PFSK-1 (cell line): ENCODE measurements at regions not wholly inside any gene's neighbourhood (a gene's known extent, or its start where the extent isn't known, plus 50 kb on each side); places are given as distances from the start of the nearest gene placed in this dataset.

Experiments used
- FOXP2 ChIP-seq: optimal IDR thresholded peaks from 2 replicates; pipeline ENCODE3; 2011; ENCODE audit warnings: borderline replicate concordance, control low read depth, inconsistent platforms; ENCODE audit not compliant: insufficient read depth; ENCODE audit errors: extremely low read length, extremely low read depth
- POLR2AphosphoS5 ChIP-seq: IDR thresholded peaks from 2 replicates; pipeline ENCODE4 v1.6.1; 2012; ENCODE audit warnings: low read depth, mild to moderate bottlenecking, control low read depth, low read length, moderate library complexity
- SIN3A ChIP-seq: IDR thresholded peaks from 2 replicates; pipeline ENCODE4 v1.6.1; 2012; ENCODE audit warnings: mild to moderate bottlenecking, low read length, moderate library complexity, borderline replicate concordance; ENCODE audit not compliant: insufficient read depth
- TAF1 ChIP-seq: IDR thresholded peaks from 2 replicates; pipeline ENCODE4 v1.6.1; 2012; ENCODE audit warnings: low read length, control low read depth, borderline replicate concordance; ENCODE audit not compliant: insufficient read depth
- TF ChIP-seq, protein P1 (sequence below), 2 experiments: IDR thresholded peaks; 2 replicates each; pipeline versions ENCODE4 v1.6.1 to v1.8.0; 2011 to 2012; ENCODE audit warnings: low read depth in 2 of 2, low read length in 2 of 2, control low read depth in 1 of 2, inconsistent platforms in 1 of 2, mild to moderate bottlenecking in 1 of 2, moderate library complexity in 1 of 2; ENCODE audit not compliant: insufficient read depth in 1 of 2

DNA sequence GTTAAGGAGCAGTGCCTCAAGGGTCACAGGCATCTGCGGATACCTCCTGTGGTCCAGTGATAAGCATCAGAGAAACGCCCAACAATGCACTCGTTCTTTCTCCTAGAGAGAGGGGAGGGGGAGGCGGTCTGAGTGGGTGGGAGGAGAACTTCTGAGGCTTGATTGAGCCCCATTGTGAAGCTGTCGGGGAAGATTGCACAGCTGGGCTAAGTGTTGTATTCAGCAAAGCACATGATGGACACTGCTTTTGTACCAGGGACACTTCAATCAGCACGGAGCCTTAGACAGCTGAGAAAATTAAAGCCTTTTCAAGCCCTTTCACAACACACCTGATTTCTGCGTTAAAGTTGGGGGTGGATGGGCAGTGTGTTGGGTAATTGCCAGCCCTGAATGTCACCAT is 230.3 kb upstream of the GHITM start:
- TF ChIP-seq FOXP2 (no peak), TAF1 (no peak), POLR2AphosphoS5 (no peak), SIN3A (no peak)
- TF ChIP-seq, protein P1, sequence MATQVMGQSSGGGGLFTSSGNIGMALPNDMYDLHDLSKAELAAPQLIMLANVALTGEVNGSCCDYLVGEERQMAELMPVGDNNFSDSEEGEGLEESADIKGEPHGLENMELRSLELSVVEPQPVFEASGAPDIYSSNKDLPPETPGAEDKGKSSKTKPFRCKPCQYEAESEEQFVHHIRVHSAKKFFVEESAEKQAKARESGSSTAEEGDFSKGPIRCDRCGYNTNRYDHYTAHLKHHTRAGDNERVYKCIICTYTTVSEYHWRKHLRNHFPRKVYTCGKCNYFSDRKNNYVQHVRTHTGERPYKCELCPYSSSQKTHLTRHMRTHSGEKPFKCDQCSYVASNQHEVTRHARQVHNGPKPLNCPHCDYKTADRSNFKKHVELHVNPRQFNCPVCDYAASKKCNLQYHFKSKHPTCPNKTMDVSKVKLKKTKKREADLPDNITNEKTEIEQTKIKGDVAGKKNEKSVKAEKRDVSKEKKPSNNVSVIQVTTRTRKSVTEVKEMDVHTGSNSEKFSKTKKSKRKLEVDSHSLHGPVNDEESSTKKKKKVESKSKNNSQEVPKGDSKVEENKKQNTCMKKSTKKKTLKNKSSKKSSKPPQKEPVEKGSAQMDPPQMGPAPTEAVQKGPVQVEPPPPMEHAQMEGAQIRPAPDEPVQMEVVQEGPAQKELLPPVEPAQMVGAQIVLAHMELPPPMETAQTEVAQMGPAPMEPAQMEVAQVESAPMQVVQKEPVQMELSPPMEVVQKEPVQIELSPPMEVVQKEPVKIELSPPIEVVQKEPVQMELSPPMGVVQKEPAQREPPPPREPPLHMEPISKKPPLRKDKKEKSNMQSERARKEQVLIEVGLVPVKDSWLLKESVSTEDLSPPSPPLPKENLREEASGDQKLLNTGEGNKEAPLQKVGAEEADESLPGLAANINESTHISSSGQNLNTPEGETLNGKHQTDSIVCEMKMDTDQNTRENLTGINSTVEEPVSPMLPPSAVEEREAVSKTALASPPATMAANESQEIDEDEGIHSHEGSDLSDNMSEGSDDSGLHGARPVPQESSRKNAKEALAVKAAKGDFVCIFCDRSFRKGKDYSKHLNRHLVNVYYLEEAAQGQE (IDR thresholded peaks at IDR 0.05; ENCODE audit: insufficient read depth in 1 of 2, low read depth in 2 of 2, low read length in 2 of 2), result no peak

DNA sequence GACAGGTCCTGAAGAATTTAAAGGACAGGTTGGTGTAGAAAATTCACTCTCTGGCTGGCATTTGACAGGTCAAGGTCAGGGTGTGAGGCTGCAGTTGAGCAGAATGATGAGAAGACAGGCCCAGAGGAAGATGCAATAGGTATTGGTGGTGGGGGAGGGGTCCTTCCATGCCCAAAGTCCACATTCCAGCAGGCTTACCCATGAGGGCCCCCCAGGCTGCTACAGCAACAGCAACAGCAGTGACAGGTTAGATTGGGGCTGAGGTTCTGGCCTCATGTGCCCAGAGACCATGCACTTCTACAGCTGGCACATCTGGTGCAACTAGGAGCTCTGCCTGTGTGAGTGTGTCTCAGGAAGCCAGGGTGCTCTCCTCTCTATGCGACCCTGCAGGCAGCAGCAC is 223.5 kb upstream of the GHITM start:
- TF ChIP-seq SIN3A, result no peak
- no peak for TF ChIP-seq FOXP2
- no peak for TF ChIP-seq TAF1
- TF ChIP-seq, protein P1 (IDR thresholded peaks at IDR 0.05; ENCODE audit: insufficient read depth in 1 of 2, low read depth in 2 of 2, low read length in 2 of 2), result no peak
- TF ChIP-seq POLR2AphosphoS5, result no peak

DNA sequence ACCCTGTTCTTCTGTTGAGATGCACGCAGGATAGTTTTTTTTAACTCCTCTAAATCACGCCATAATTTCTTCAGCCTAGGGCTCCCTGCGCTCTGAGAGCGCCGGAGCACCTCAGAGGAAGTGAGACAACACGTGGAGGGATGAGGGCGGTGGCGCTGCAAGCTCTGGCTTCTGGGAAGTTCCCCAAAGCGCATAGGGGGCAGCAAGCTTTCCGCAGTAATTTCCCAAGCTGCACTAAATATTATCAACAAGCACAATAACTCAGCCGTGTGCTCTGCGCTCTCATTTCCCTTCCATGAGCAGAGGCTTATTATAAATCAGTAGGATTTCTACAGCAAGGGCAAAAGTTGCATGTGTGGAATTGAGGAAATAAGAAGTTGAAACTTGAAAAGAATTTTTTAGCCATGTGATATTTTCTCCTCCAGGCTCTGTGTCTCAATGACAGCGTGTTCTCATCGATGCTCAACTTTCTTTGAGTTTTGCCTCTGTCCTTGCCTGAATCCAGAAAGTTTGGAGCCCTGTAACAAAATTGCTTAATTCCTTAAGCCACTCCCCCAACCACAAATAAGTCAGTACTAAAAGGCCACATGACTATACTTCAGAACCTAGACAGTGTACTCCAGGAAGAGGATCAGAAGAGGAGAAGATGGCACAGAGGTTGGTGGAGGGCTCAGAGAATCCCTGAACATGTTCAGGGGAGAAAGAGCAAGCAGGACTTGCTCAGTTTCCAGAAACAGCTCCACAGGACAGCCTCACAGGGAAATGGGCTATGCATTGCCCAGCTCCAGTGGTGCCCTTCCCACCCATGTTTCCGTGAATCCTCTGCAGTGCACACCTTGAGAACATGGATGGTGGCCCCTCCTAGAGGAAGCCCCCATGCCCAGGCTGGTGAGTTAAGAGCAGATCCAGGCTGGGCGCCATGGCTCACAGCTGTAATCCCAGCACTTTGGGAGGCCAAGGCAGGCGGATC is 221.5 kb upstream of the GHITM start:
- TF ChIP-seq, protein P1 (IDR thresholded peaks at IDR 0.05; ENCODE audit: insufficient read depth in 1 of 2, low read depth in 2 of 2, low read length in 2 of 2), result no peak
- no peak for TF ChIP-seq POLR2AphosphoS5
- TF ChIP-seq FOXP2, result no peak
- no peak for TF ChIP-seq TAF1
- TF ChIP-seq SIN3A, result no peak

DNA sequence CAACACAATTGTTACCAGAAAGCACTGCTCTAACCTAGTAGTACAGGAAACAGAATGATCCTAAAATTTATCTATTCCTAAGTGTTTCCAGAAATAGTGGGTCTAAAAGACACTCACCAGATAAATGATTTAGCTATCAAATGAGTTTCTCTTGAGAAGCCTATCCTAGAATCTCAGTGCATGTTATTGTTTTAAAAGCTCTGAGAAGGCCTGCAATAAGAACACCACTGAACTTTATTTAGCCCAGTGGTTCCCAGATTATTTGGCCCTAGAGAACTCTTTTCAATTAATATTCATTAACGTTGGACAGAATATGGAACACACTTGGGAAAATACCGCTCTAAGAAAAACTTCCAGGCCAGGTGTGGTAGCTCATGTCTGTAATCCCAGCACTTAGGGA is 220.1 kb upstream of the GHITM start:
- TF ChIP-seq, protein P1 (IDR thresholded peaks at IDR 0.05; ENCODE audit: insufficient read depth in 1 of 2, low read depth in 2 of 2, low read length in 2 of 2), result no peak
- TF ChIP-seq POLR2AphosphoS5 (no peak), FOXP2 (no peak), TAF1 (no peak), SIN3A (no peak)
